ENCODE measurements at regions not wholly inside any gene's neighbourhood (a gene's known extent, or its start where the extent isn't known, plus 50 kb on each side); places are given as distances from the start of the nearest gene placed in this dataset.
"Not testable (repeated sequence)": the region's sequence is repeated elsewhere in the genome, so short reads cannot be mapped to it uniquely, and the experiment has no call there.

- DNase-seq: no peak
Measured at GRCh38 chr10:64619102-64619501, 1097.9 kb downstream of the REEP3 start.

DNA sequence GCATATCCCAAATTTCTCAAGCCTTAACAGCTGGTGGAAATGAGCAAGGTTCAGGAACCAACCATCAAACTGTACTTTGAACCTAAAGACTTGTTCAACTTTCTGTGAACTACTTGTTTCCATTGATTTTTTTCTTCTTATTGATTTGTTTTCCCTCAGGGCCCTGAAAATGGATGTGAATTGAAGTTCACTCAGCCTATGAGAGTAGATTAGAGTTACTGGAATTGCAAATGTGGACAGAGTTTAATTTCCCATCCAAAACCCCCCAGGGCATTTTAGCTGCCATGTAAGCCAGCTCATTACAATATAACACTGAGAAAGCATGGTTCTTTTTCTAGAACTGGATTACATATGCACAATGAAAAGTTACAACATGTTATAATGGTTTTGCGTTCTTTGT lies 1105.7 kb downstream of the REEP3 start:
- no peak for DNase-seq

GRCh38 chr10:64630534-64630933 lies 1109.3 kb downstream of the REEP3 start:
- no peak for DNase-seq

DNA sequence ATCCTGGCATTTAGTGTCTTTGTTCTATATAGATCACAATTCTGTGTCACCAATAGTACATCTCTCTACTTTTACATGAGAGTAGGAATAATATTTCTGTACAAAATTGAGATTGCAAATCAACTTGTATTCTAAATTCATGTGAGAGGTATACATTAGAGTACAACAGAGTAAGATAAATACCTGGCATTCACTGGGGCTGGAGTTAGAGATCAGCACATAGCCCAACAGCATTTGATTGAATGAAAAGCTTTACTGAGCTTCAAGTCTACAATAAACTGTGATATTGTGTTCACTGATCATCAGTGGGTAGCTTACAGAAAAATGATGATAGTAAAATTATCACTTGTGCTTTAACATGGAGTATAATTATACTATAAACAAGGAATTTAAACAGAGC lies 1114.7 kb downstream of the REEP3 start:
- no peak for DNase-seq

GRCh38 chr10:64636461-64636860 lies 1115.3 kb downstream of the REEP3 start:
- DNase-seq: no peak

GRCh38 chr10:64637939-64638338 lies 1116.7 kb downstream of the REEP3 start:
- DNase-seq: no peak

DNA sequence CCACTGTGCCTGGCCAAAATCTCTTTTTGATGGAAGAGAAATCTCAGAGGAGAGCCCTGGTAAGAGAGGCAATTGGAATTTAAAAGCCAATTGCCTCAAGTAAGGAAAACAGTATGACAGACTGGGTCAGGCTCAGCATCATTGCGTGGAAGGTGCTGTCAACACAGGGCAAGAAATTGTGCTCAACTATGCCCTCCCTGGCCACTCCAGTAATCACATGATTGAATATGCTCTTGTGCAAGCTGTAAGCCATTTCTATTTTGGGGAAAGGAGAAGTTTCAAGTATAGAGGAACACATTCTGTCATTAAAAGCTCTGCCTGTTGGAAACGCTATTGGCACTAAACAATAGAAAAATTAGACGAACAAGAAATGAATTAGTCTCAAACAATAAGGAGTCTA lies 1127.7 kb downstream of the REEP3 start:
- DNase-seq: no peak

DNA sequence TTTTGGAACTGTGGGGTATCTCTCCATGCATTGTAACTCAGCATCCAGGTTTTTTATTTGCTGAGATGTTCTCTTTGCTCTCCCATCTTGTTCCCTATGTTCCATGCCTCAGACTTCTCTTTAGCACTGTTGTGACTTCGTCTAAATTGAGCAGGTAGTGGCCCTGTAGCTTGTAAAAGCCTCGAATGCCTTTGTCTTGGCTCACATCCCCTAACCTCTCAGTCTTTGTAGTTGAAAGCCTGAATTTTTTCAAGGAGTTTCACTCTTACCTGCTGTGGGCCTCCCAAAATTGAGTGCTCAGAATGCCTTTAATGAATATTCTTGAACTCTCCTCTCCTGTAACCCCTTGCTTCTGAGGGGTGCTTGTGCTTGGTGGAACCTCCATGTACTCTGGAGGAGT lies 1137.3 kb downstream of the REEP3 start:
- no peak for DNase-seq

GRCh38 chr10:64659311-64659710 lies 1138.1 kb downstream of the REEP3 start:
- DNase-seq: no peak

- DNase-seq: peak; percentile 4
Measured at GRCh38 chr10:64682043-64682442, 1160.8 kb downstream of the REEP3 start.

DNA sequence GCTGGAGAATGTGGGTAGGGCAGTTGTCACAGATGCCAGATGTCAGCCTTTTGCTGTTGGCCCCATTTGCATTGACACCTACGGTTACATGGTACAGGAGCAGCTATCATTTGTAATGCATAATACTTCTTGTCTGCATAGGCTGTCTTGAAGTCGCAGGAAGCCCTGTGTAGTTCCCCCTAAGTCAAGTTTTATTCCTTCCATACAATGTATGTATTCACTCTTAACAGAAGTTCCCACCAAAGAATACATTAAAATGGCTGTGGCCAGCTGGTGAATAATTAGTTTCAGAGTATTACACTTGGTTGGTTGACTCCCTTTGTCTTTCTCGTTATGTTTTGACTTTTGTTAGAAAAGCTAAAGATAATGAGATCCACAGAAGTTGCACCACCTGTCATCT lies 1169.0 kb downstream of the REEP3 start:
- DNase-seq: no peak

GRCh38 chr10:64699244-64699643 lies 1178.0 kb downstream of the REEP3 start:
- DNase-seq: no peak

DNA sequence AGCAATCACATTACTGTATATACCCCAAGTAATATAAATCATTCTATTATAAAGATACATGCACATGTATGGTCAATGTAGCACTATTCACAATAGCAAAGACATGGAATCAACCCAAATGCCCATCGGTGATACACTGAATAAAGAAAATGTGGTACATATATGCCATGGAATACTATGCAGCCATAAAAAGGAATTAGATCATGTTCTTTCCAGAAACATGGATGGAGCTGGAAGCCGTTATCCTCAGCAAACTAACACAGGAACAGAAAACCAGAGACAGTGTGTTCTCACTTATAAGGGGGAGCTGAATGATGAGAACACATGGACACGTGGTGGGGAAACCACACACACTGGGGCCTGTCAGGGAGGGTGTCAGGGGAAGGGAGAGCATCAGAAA lies 1180.9 kb downstream of the REEP3 start:
- not testable (repeated sequence) for DNase-seq

DNA sequence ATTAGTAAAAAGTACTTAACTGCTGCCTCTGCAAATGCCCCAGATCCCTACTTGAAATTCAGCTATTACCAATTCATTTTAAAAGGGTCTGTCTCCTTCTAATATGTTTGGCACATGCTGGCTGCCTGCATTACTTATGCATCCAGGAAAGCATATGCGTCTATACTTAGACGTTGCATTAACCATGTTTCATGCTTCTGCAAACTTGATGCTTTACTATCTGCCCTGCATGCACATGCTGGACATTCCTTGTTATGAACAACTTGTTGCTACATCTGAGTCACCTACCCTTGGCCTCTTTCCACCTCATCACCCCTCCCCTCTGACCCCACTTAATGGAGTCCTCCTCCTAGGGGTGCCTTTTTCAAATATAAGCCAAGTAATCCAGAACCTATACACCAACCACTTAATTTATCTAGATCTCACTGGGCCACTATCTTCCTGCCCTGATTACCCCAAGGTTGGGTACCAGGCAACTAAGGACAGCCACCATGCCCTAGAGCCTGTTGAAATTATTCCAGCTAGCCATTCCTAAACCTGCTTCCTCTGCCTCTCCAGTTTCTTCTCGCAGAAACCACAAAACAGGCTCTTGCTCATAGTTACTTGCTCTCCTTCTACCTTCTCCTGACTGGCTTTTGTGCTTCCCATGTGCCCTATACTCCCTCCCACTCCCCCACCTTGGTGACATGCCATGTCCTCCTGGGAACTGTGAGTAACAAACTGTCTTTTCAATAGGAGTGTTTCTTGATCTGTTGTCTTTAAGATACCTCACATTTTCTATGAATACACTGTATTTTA lies 1187.9 kb downstream of the REEP3 start:
- DNase-seq: no peak

DNA sequence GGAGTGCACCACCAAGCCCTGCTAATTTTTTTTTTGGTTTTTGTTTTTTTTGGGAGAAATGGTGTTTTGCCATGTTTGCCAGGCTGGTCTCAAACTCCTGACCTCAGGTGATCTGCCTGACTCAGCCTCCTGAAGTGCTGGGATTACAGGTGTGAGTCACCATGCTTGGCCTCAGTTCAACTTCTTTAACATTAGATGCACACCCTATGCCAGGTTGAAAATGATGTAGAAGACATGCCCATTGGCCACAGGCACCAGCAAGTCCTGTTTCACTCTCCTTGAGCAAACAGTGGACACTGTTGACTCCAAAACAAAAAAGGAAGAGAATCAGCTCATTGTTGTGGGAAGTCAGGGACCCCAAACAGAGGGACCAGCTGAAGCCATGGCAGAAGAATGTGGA lies 1205.3 kb downstream of the REEP3 start:
- DNase-seq: no peak

- no peak for DNase-seq
Measured at GRCh38 chr10:64731016-64731415, 1209.8 kb downstream of the REEP3 start.

GRCh38 chr10:64732372-64732957 lies 1211.3 kb downstream of the REEP3 start:
- DNase-seq: no peak

DNA sequence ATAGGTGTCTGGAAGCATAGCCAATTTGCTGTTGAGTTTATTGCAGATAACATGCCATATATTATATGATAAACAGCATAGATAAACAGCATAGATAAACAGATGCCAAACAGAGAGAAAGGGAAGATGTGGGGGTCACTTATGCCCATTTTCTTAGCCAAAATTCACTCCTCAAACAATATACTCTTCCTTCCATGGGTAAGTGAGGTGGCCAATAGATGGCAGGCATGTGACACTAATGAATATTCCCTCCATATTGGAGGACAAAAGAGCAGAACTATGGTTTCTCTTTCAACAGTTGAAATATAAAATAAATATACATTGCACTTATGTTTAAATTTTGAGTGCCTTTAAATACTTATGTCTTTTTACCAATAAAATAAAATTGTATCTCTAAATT lies 1212.8 kb downstream of the REEP3 start:
- DNase-seq: peak; percentile 10

- no peak for DNase-seq
Measured at GRCh38 chr10:64738462-64738861, 1217.3 kb downstream of the REEP3 start.

DNA sequence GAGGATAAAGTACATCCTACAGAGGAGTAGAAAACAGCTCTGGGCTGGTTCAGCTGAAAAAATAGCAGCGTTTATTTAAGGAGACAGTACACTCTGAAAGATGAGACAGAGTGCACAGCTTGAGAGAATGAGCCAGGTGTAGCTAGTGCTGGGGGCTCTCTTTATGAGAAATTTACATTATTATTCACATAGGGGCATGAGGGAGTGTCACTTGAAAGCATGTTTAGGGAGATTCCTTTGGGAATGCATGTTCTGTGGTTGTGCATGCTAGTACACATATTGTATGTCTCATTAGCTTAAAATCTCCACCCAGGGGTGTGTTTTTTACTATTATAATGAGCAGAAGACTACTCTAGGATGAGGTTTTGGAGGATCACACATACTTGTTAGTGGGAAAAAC lies 1224.4 kb downstream of the REEP3 start:
- DNase-seq: no peak

GRCh38 chr10:64750672-64751071 lies 1229.5 kb downstream of the REEP3 start:
- DNase-seq: no peak

- no peak for DNase-seq
Measured at GRCh38 chr10:64753516-64753915, 1232.3 kb downstream of the REEP3 start.

GRCh38 chr10:64760371-64760770 lies 1239.2 kb downstream of the REEP3 start:
- no peak for DNase-seq

DNA sequence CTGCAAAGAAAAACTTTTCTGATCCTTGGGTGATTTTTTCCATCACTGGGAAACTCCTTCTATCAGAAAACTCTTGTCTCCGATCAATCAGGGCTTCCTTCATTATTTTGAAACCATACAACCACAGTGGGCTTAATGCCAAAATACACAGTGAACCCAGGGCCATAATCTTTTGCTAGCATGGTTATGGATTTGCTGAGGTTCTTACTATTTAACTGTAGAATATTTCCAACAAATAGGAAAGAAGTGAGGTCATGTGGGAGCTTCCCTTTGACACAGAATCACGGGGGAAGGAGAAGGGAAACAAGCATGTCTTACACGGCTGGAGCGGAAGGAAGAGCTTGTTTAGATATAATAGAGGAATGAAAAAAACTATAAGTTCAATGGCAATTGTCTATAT lies 1241.7 kb downstream of the REEP3 start:
- no peak for DNase-seq

- no peak for DNase-seq
Measured at GRCh38 chr10:64765498-64765897, 1244.3 kb downstream of the REEP3 start.
